ENCODE measurements at regions not wholly inside any gene's neighbourhood (a gene's known extent, or its start where the extent isn't known, plus 50 kb on each side); places are given as distances from the start of the nearest gene placed in this dataset.

DNA sequence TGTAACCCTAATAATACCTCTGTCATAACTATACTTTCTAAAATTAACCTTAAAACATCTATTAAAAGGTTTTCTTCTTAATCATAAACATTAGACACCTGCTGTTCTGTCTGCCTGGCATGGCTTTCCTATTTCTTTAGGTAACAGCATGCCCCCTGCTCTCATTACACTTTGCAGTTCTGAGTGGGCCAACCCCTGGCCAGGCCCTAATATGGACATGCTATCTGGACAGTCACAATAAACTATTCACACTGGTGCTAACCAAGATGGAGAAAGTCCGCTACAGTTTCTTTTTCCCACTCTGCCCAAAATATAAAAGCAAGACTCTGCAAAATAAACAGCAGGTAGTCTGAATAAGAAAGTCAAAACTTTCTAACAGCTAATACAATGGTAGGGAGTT lies 84.0 kb downstream of the ELAPOR2 start:
- Mint-ChIP-seq H3K4me1 (ENCODE audit: low read depth) (peaks cover 58% of the 10 kb centered on the region), H3K4me3 (no peak overlapping the region), H3K27ac (peak overlapping the region; percentile 57), H3K36me3 (ENCODE audit: low read depth) (no peaks in the 10 kb centered on the region), H3K9me3 (no peaks in the 10 kb centered on the region), H3K27me3 (no peaks in the 10 kb centered on the region)
- Histone ChIP-seq H3K9me3 (ENCODE audit: control insufficient read depth in 1 of 2, insufficient read depth in 1 of 2, low read length in 2 of 2) (no peaks in the 10 kb centered on the region), H3K4me1 (ENCODE audit: insufficient read depth, low read length) (peaks cover 17% of the 10 kb centered on the region), H3K27me3 (ENCODE audit: control insufficient read depth in 1 of 2, insufficient read depth in 2 of 2, low read length in 2 of 2) (no peaks in the 10 kb centered on the region), H3K4me3 (ENCODE audit: low read length) (no peak overlapping the region), H3K36me3 (ENCODE audit: insufficient read depth, low read length) (no peaks in the 10 kb centered on the region), H3K27ac (ENCODE audit: low read depth in 1 of 2, low read length in 2 of 2) (no peak overlapping the region)
- TF ChIP-seq, protein P1, sequence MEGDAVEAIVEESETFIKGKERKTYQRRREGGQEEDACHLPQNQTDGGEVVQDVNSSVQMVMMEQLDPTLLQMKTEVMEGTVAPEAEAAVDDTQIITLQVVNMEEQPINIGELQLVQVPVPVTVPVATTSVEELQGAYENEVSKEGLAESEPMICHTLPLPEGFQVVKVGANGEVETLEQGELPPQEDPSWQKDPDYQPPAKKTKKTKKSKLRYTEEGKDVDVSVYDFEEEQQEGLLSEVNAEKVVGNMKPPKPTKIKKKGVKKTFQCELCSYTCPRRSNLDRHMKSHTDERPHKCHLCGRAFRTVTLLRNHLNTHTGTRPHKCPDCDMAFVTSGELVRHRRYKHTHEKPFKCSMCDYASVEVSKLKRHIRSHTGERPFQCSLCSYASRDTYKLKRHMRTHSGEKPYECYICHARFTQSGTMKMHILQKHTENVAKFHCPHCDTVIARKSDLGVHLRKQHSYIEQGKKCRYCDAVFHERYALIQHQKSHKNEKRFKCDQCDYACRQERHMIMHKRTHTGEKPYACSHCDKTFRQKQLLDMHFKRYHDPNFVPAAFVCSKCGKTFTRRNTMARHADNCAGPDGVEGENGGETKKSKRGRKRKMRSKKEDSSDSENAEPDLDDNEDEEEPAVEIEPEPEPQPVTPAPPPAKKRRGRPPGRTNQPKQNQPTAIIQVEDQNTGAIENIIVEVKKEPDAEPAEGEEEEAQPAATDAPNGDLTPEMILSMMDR (IDR thresholded peaks at IDR 0.05): no peak
- ATAC-seq (ENCODE audit: poor library complexity) (no peak), DNase-seq (no peak)
- intact Hi-C loops (cut with DNase I, micrococcal nuclease): loop anchor here (5.0 kb wide), 3 partner anchors 48 to 242 kb away; partner anchors contain the start of gene TMEM243 (in 1 of the 2)
- ChIA-PET POLR2A (interaction anchor here (0.6 kb wide), 1 partner anchor 14 kb away, joined by 3 read pairs; no protein-coding TSS in a partner anchor), CTCF (no interaction called here)

DNA sequence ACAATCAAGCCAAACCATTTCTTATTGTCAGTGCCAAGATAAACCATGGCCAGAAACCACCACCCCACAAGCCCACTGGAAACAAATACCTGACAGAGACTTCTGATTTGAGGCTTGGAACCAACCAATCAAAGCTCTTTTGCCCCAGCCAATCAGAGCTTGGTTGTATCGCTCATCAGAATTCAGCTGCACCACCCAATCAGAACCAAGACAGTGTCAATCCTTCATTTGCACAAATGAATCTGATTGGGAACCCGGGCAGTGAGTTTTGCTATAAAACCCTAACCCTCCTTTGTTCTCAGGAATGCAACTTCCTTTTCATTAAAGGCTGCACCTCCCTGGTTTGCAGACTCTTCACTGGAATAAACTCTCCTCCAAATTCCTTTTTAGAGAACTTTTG lies 87.4 kb downstream of the ELAPOR2 start:
- intact Hi-C loops (cut with DNase I, micrococcal nuclease): no loop called here
- Histone ChIP-seq H3K9me3 (ENCODE audit: control insufficient read depth in 1 of 2, insufficient read depth in 1 of 2, low read length in 2 of 2) (no peaks in the 10 kb centered on the region), H3K4me1 (ENCODE audit: insufficient read depth, low read length) (no peaks in the 10 kb centered on the region), H3K4me3 (ENCODE audit: low read length) (no peak overlapping the region), H3K27me3 (ENCODE audit: control insufficient read depth in 1 of 2, insufficient read depth in 2 of 2, low read length in 2 of 2) (no peaks in the 10 kb centered on the region), H3K27ac (ENCODE audit: low read depth in 1 of 2, low read length in 2 of 2) (no peak overlapping the region), H3K36me3 (ENCODE audit: insufficient read depth, low read length) (no peaks in the 10 kb centered on the region)
- ChIA-PET POLR2A (no interaction called here), CTCF (no interaction called here)
- Mint-ChIP-seq H3K36me3 (ENCODE audit: low read depth) (no peaks in the 10 kb centered on the region), H3K27me3 (no peaks in the 10 kb centered on the region), H3K27ac (no peak overlapping the region), H3K4me3 (no peak overlapping the region), H3K9me3 (no peaks in the 10 kb centered on the region), H3K4me1 (ENCODE audit: low read depth) (peaks cover 32% of the 10 kb centered on the region)
- no peak for DNase-seq
- ATAC-seq (ENCODE audit: poor library complexity): no peak
- TF ChIP-seq, protein P1 (IDR thresholded peaks at IDR 0.05): no peak

DNA sequence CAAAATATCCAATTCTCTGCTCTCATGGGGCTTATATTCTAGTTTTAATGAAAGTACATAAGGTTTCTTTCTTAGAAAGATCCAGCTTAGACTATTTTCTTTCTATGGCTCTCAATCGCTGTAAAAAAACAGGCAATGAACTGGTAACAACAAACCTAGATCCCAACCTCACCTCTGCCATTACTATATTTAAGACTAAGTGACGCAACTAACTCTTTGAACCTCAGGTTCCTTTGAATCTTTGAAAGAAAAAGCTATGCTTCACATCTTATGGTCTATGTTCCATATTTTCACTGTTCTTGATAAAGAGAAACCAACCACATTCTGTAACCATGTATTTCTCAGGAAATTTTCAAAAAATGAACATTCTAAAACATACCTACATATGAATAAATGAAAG lies 88.5 kb downstream of the ELAPOR2 start:
- no peaks in the 10 kb centered on the region for H3K9me3 ChIP-seq (ENCODE audit: control insufficient read depth in 1 of 2, insufficient read depth in 1 of 2, low read length in 2 of 2)
- H3K4me1 ChIP-seq (ENCODE audit: insufficient read depth, low read length): no peaks in the 10 kb centered on the region
- H3K4me1 Mint-ChIP-seq (ENCODE audit: low read depth): peaks cover 21% of the 10 kb centered on the region
- intact Hi-C loops (cut with DNase I, micrococcal nuclease): no loop called here
- DNase-seq (peak in 1 of 14 experiments; percentile 15), ATAC-seq (ENCODE audit: poor library complexity) (peak; percentile 81)
- ChIA-PET POLR2A (no interaction called here), CTCF (no interaction called here)
- H3K36me3 Mint-ChIP-seq (ENCODE audit: low read depth): no peaks in the 10 kb centered on the region
- H3K27me3 ChIP-seq (ENCODE audit: control insufficient read depth in 1 of 2, insufficient read depth in 2 of 2, low read length in 2 of 2): no peaks in the 10 kb centered on the region
- no peaks in the 10 kb centered on the region for H3K9me3 Mint-ChIP-seq
- H3K27me3 Mint-ChIP-seq: no peaks in the 10 kb centered on the region
- H3K4me3 Mint-ChIP-seq: no peak overlapping the region
- peak overlapping the region; percentile 2 for H3K27ac Mint-ChIP-seq
- no peak overlapping the region for H3K4me3 ChIP-seq (ENCODE audit: low read length)
- H3K27ac ChIP-seq (ENCODE audit: low read depth in 1 of 2, low read length in 2 of 2): no peak overlapping the region
- H3K36me3 ChIP-seq (ENCODE audit: insufficient read depth, low read length): no peaks in the 10 kb centered on the region
- TF ChIP-seq, protein P1 (IDR thresholded peaks at IDR 0.05): no peak
